Stomach (tissue), 4 donors: ENCODE measurements at regions not wholly inside any gene's neighbourhood (a gene's known extent, or its start where the extent isn't known, plus 50 kb on each side); places are given as distances from the start of the nearest gene placed in this dataset.

ENCODE experiments used
- POLR2AphosphoS5 ChIP-seq, 3 donors: sonication (generic); formaldehyde crosslinking; IDR thresholded peaks; one replicate each; pipeline ENCODE4 v1.6.1; 2016; ENCODE audit warnings: antibody characterized with exemption in 3 of 3
- TF ChIP-seq, protein P1 (sequence below), 7 experiments: fragments of 450-650 bp in 4 of 7; fragments of 200-600 bp in 3 of 7; sonication (generic) in 3 of 7; IDR thresholded peaks; one replicate each; pipeline ENCODE4 v1.5.1; 2016 to 2019; ENCODE audit warnings: antibody characterized with exemption in 7 of 7, control low read depth in 2 of 7, mild to moderate bottlenecking in 1 of 7

DNA sequence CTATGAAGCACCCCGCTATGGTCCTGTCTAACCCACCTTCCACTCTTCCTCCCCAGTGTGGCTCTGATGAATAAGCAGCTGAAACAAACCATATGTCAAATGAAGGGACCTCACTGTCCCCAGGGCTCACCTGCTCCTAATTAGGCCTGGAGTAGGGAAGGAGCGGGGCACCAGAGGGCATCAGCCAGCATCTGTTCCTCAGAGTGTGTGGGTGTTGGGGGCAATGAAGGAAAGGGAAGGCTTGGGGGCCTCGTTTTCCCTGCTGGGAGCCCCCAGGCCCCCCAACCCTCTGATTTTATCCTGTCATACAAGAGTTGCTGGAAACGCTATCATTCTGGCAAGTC is 274.7 kb downstream of the HAUS1 start:
- TF ChIP-seq, protein P1, sequence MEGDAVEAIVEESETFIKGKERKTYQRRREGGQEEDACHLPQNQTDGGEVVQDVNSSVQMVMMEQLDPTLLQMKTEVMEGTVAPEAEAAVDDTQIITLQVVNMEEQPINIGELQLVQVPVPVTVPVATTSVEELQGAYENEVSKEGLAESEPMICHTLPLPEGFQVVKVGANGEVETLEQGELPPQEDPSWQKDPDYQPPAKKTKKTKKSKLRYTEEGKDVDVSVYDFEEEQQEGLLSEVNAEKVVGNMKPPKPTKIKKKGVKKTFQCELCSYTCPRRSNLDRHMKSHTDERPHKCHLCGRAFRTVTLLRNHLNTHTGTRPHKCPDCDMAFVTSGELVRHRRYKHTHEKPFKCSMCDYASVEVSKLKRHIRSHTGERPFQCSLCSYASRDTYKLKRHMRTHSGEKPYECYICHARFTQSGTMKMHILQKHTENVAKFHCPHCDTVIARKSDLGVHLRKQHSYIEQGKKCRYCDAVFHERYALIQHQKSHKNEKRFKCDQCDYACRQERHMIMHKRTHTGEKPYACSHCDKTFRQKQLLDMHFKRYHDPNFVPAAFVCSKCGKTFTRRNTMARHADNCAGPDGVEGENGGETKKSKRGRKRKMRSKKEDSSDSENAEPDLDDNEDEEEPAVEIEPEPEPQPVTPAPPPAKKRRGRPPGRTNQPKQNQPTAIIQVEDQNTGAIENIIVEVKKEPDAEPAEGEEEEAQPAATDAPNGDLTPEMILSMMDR (IDR thresholded peaks at IDR 0.05), result no peak
- no peak for TF ChIP-seq POLR2AphosphoS5 (IDR thresholded peaks at IDR 0.05)
